Mammary epithelial cell (primary cell): ENCODE measurements at regions not wholly inside any gene's neighbourhood (a gene's known extent, or its start where the extent isn't known, plus 50 kb on each side); places are given as distances from the start of the nearest gene placed in this dataset.

Experiments
- EZH2 ChIP-seq: IDR thresholded peaks from 2 replicates; pipeline ENCODE4 v1.6.1; 2012; ENCODE audit warnings: low read length, inconsistent platforms, borderline replicate concordance
- TF ChIP-seq, protein P1 (sequence below), 2 donors: IDR thresholded peaks in 1 of 2; conservative IDR thresholded peaks in 1 of 2; 2 replicates each; pipeline ENCODE4 v1.5.1; 2011 to 2012; ENCODE audit warnings: inconsistent platforms in 2 of 2, low read length in 2 of 2, mild to moderate bottlenecking in 2 of 2, control low read depth in 1 of 2, low read depth in 1 of 2; ENCODE audit not compliant: insufficient read depth in 1 of 2; ENCODE audit errors: extremely low read depth in 1 of 2

GRCh38 chr14:62017651-62018230, 255.5 kb downstream of the SNAPC1 start:
- TF ChIP-seq, protein P1, sequence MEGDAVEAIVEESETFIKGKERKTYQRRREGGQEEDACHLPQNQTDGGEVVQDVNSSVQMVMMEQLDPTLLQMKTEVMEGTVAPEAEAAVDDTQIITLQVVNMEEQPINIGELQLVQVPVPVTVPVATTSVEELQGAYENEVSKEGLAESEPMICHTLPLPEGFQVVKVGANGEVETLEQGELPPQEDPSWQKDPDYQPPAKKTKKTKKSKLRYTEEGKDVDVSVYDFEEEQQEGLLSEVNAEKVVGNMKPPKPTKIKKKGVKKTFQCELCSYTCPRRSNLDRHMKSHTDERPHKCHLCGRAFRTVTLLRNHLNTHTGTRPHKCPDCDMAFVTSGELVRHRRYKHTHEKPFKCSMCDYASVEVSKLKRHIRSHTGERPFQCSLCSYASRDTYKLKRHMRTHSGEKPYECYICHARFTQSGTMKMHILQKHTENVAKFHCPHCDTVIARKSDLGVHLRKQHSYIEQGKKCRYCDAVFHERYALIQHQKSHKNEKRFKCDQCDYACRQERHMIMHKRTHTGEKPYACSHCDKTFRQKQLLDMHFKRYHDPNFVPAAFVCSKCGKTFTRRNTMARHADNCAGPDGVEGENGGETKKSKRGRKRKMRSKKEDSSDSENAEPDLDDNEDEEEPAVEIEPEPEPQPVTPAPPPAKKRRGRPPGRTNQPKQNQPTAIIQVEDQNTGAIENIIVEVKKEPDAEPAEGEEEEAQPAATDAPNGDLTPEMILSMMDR (conservative IDR thresholded peaks at IDR 0.05 in 1 of 2, IDR thresholded peaks at IDR 0.05 in 1 of 2; ENCODE audit: extremely low read depth in 1 of 2, insufficient read depth in 1 of 2, low read depth in 1 of 2, low read length in 2 of 2): no peak
- no peak for TF ChIP-seq EZH2
